ENCODE measurements at regions not wholly inside any gene's neighbourhood (a gene's known extent, or its start where the extent isn't known, plus 50 kb on each side); places are given as distances from the start of the nearest gene placed in this dataset.

DNA sequence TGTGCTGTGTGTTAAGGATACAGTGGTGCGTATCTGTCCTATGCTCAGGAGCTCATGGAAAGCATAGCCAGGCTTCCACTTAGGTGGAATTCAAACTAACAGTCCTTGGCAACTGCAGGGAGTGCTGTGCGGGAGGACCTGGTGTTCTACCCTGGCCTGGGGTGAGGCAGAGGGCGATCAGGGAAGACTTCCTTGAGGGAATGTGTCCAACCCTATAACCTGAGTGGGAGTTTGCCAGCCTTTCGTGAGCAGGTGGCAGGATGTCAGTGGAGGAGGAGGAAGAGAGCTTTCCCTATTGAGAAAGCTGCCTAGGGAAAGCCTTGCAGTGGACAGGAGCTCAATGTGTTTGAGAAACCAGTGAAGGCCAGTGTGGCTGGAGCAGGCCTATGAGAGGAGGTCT lies 271.1 kb upstream of the C2CD4B start:
- FAIRE-seq (no peak), DNase-seq (ENCODE audit: low read depth, low spot score) (no peak)
- Histone ChIP-seq H3K4me1 (ENCODE audit: control insufficient read depth, extremely low read depth, insufficient read depth, low read length) (no peaks in the 10 kb centered on the region), H3K9me3 (ENCODE audit: control insufficient read depth, low read depth, low read length) (no peaks in the 10 kb centered on the region), H3K4me3 (ENCODE audit: control insufficient read depth in 2 of 3, extremely low read depth in 1 of 3, insufficient read depth in 2 of 3, low read depth in 1 of 3, low read length in 3 of 3) (no peak overlapping the region), H3K9ac (ENCODE audit: control insufficient read depth, extremely low read depth, insufficient read depth, low read length) (no peak overlapping the region), H2AFZ (ENCODE audit: control insufficient read depth, low read length) (no peak overlapping the region), H3K27ac (ENCODE audit: control insufficient read depth, insufficient read depth, low read length) (no peak overlapping the region), H4K20me1 (ENCODE audit: control insufficient read depth, extremely low read depth, insufficient read depth, low read length) (no peaks in the 10 kb centered on the region), H3K4me2 (ENCODE audit: control insufficient read depth, extremely low read depth, insufficient read depth, low read depth, low read length) (no peak overlapping the region), H3K27me3 (ENCODE audit: control insufficient read depth, extremely low read depth, insufficient read depth, low read length) (no peaks in the 10 kb centered on the region), H3K9me1 (ENCODE audit: control insufficient read depth, extremely low read depth, insufficient read depth, low read length) (no peaks in the 10 kb centered on the region), H3K79me2 (ENCODE audit: control insufficient read depth, insufficient read depth, low read length) (no peaks in the 10 kb centered on the region), H3K36me3 (ENCODE audit: control insufficient read depth in 2 of 2, extremely low read depth in 1 of 2, insufficient read depth in 2 of 2, low read length in 2 of 2) (no peaks in the 10 kb centered on the region)
- dilution Hi-C loops (cut with MboI; ENCODE audit: extremely low pct_ligation_motif_present, low sequenced_read_pairs), result no loop called here
- TF ChIP-seq, protein P1, sequence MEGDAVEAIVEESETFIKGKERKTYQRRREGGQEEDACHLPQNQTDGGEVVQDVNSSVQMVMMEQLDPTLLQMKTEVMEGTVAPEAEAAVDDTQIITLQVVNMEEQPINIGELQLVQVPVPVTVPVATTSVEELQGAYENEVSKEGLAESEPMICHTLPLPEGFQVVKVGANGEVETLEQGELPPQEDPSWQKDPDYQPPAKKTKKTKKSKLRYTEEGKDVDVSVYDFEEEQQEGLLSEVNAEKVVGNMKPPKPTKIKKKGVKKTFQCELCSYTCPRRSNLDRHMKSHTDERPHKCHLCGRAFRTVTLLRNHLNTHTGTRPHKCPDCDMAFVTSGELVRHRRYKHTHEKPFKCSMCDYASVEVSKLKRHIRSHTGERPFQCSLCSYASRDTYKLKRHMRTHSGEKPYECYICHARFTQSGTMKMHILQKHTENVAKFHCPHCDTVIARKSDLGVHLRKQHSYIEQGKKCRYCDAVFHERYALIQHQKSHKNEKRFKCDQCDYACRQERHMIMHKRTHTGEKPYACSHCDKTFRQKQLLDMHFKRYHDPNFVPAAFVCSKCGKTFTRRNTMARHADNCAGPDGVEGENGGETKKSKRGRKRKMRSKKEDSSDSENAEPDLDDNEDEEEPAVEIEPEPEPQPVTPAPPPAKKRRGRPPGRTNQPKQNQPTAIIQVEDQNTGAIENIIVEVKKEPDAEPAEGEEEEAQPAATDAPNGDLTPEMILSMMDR (optimal IDR thresholded peaks at IDR 0.05 in 1 of 3, IDR thresholded peaks at IDR 0.05 in 1 of 3, conservative IDR thresholded peaks at IDR 0.05 in 1 of 3; ENCODE audit: extremely low read depth in 1 of 3, insufficient read depth in 2 of 3, low read length in 3 of 3), result no peak
- TF ChIP-seq EZH2 (IDR thresholded peaks at IDR 0.05; ENCODE audit: low read length), result no peak

DNA sequence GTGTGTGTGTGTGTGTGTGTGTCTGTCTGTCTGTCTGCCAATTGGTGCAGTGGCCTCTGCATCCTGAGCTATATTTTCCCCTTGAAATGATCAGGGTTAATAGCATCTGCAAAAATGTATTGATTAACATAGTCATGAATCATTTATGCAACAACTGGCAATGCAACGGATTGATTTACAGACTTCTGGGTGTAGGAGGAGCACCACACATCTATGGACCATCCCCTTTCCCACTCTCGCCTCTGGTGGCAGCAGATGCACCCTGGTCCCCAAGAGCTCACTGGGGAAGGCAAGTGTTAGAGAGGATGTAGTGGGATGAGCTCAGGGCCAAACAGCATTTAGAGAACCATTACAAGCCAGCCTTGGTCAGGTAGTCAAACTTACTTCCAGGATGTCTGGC lies 272.7 kb upstream of the C2CD4B start:
- no peak overlapping the region for H2AFZ ChIP-seq (ENCODE audit: control insufficient read depth, low read length)
- H3K27ac ChIP-seq (ENCODE audit: control insufficient read depth, insufficient read depth, low read length), result no peak overlapping the region
- no peaks in the 10 kb centered on the region for H4K20me1 ChIP-seq (ENCODE audit: control insufficient read depth, extremely low read depth, insufficient read depth, low read length)
- no peak overlapping the region for H3K4me2 ChIP-seq (ENCODE audit: control insufficient read depth, extremely low read depth, insufficient read depth, low read depth, low read length)
- no peaks in the 10 kb centered on the region for H3K9me3 ChIP-seq (ENCODE audit: control insufficient read depth, low read depth, low read length)
- no peak overlapping the region for H3K4me3 ChIP-seq (ENCODE audit: control insufficient read depth in 2 of 3, extremely low read depth in 1 of 3, insufficient read depth in 2 of 3, low read depth in 1 of 3, low read length in 3 of 3)
- dilution Hi-C loops (cut with MboI; ENCODE audit: extremely low pct_ligation_motif_present, low sequenced_read_pairs), result no loop called here
- DNase-seq (ENCODE audit: low read depth, low spot score) (no peak), FAIRE-seq (no peak)
- H3K9ac ChIP-seq (ENCODE audit: control insufficient read depth, extremely low read depth, insufficient read depth, low read length), result no peak overlapping the region
- H3K79me2 ChIP-seq (ENCODE audit: control insufficient read depth, insufficient read depth, low read length), result no peaks in the 10 kb centered on the region
- H3K9me1 ChIP-seq (ENCODE audit: control insufficient read depth, extremely low read depth, insufficient read depth, low read length), result no peaks in the 10 kb centered on the region
- no peaks in the 10 kb centered on the region for H3K36me3 ChIP-seq (ENCODE audit: control insufficient read depth in 2 of 2, extremely low read depth in 1 of 2, insufficient read depth in 2 of 2, low read length in 2 of 2)
- no peaks in the 10 kb centered on the region for H3K4me1 ChIP-seq (ENCODE audit: control insufficient read depth, extremely low read depth, insufficient read depth, low read length)
- H3K27me3 ChIP-seq (ENCODE audit: control insufficient read depth, extremely low read depth, insufficient read depth, low read length), result no peaks in the 10 kb centered on the region
- TF ChIP-seq, protein P1 (optimal IDR thresholded peaks at IDR 0.05 in 1 of 3, IDR thresholded peaks at IDR 0.05 in 1 of 3, conservative IDR thresholded peaks at IDR 0.05 in 1 of 3; ENCODE audit: extremely low read depth in 1 of 3, insufficient read depth in 2 of 3, low read length in 3 of 3), result no peak
- no peak for TF ChIP-seq EZH2 (IDR thresholded peaks at IDR 0.05; ENCODE audit: low read length)

Measured in keratinocyte (primary cell).